Keratinocyte (primary cell): ENCODE measurements at regions not wholly inside any gene's neighbourhood (a gene's known extent, or its start where the extent isn't known, plus 50 kb on each side); places are given as distances from the start of the nearest gene placed in this dataset.
"Not testable (repeated sequence)": the region's sequence is repeated elsewhere in the genome, so short reads cannot be mapped to it uniquely, and the experiment has no call there.

Source experiments
- DNase-seq: peaks from one replicate; pipeline ENCODE4 v3.0.0-alpha.2; 2011; ENCODE audit warnings: low read depth, missing footprints, low spot score
- FAIRE-seq: peaks from 2 replicates; lab custom pipeline; 2011; peaks lifted over from hg19 to GRCh38; lab: Jason Lieb, UNC
- H2AFZ ChIP-seq: 2 replicates; pipeline ENCODE4 v1.6.0; 2012; ENCODE audit warnings: low read length, control low read depth, inconsistent platforms; ENCODE audit not compliant: control insufficient read depth
- H3K27ac ChIP-seq: 2 replicates; pipeline ENCODE4 v1.5.1; 2011; ENCODE audit warnings: low read length; ENCODE audit not compliant: control insufficient read depth, insufficient read depth
- H3K27me3 ChIP-seq: 3 replicates; pipeline ENCODE4 v1.6.0; 2011; ENCODE audit warnings: low read length; ENCODE audit not compliant: control insufficient read depth, insufficient read depth; ENCODE audit errors: extremely low read depth
- H3K36me3 ChIP-seq, 2 experiments: 2 replicates in 1 of 2; 3 replicates in 1 of 2; pipeline ENCODE4 v1.5.1; 2011; ENCODE audit warnings: low read length in 2 of 2, mild to moderate bottlenecking in 1 of 2; ENCODE audit not compliant: control insufficient read depth in 2 of 2, insufficient read depth in 2 of 2; ENCODE audit errors: extremely low read depth in 1 of 2
- H3K4me1 ChIP-seq: 3 replicates; pipeline ENCODE4 v1.5.1; 2011; ENCODE audit warnings: low read length; ENCODE audit not compliant: control insufficient read depth, insufficient read depth; ENCODE audit errors: extremely low read depth
- H3K4me2 ChIP-seq: 3 replicates; pipeline ENCODE4 v1.6.0; 2011; ENCODE audit warnings: low read depth, low read length; ENCODE audit not compliant: control insufficient read depth, insufficient read depth; ENCODE audit errors: extremely low read depth
- H3K4me3 ChIP-seq, 3 experiments: fragments of 200-600 bp in 1 of 3; sonication (generic) in 1 of 3; 2 replicates in 2 of 3; 3 replicates in 1 of 3; pipeline ENCODE4 v1.5.1; 2011 to 2016; ENCODE audit warnings: low read length in 3 of 3, mild to moderate bottlenecking in 3 of 3, control low read depth in 2 of 3, inconsistent platforms in 1 of 3, low read depth in 1 of 3, mixed read lengths in 1 of 3, mixed run types in 1 of 3, moderate library complexity in 1 of 3; ENCODE audit not compliant: control insufficient read depth in 2 of 3, insufficient read depth in 2 of 3; ENCODE audit errors: extremely low read depth in 1 of 3
- H3K79me2 ChIP-seq: 2 replicates; pipeline ENCODE4 v1.6.0; 2012; ENCODE audit warnings: low read length; ENCODE audit not compliant: control insufficient read depth, insufficient read depth
- H3K9ac ChIP-seq: 3 replicates; pipeline ENCODE4 v1.6.0; 2011; ENCODE audit warnings: low read length; ENCODE audit not compliant: control insufficient read depth, insufficient read depth; ENCODE audit errors: extremely low read depth
- H3K9me1 ChIP-seq: 3 replicates; pipeline ENCODE4 v1.6.0; 2011; ENCODE audit warnings: low read length; ENCODE audit not compliant: control insufficient read depth, insufficient read depth; ENCODE audit errors: extremely low read depth
- H3K9me3 ChIP-seq: 2 replicates; pipeline ENCODE4 v1.5.1; 2012; ENCODE audit warnings: low read depth, low read length; ENCODE audit not compliant: control insufficient read depth
- H4K20me1 ChIP-seq: 3 replicates; pipeline ENCODE4 v1.6.0; 2011; ENCODE audit warnings: low read length; ENCODE audit not compliant: control insufficient read depth, insufficient read depth; ENCODE audit errors: extremely low read depth
- CTCF ChIP-seq, 3 experiments: IDR thresholded peaks in 1 of 3; conservative IDR thresholded peaks in 1 of 3; optimal IDR thresholded peaks in 1 of 3; 2 replicates in 2 of 3; 3 replicates in 1 of 3; pipeline versions ENCODE3 to v1.5.1; 2011; ENCODE audit warnings: low read length in 3 of 3, mild to moderate bottlenecking in 3 of 3, moderate library complexity in 2 of 3, control low read depth in 1 of 3, inconsistent platforms in 1 of 3; ENCODE audit not compliant: insufficient read depth in 2 of 3; ENCODE audit errors: extremely low read depth in 1 of 3
- EZH2 ChIP-seq: IDR thresholded peaks from one replicate; pipeline ENCODE4 v1.6.1; 2012; ENCODE audit warnings: inconsistent platforms, mild to moderate bottlenecking, low read length, moderate library complexity
- dilution Hi-C: fragments of 300-500 bp; cut with MboI; formaldehyde crosslinking; loops from one replicate; pipeline ENCODE4 v1.7.0; 2020; ENCODE audit warnings: low sequenced_read_pairs; ENCODE audit not compliant: extremely low pct_ligation_motif_present

DNA sequence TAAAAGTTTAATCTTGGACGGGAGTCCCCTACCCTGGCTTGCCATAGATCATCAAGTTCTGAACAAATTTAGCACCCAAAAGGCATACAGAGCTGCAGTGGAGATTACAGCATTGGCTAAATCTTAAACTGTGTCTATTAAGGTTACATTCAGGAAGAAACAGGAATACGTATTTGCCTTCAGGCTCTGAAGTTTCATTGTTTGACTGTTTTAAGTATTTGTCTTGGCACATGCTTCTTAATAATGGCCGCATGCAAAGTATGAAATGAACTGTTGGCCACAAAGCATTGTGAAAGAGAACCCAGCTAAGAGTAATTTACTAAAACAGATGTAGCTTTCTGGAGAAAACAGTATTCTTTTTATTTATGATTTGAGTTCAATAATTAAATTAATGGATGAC, 63.9 kb upstream of the CNEP1R1 start:
- FAIRE-seq: no peak
- DNase-seq: no peak
- no peak overlapping the region for H3K27ac ChIP-seq
- no peaks in the 10 kb centered on the region for H4K20me1 ChIP-seq
- no peaks in the 10 kb centered on the region for H3K9me1 ChIP-seq
- no peaks in the 10 kb centered on the region for H3K79me2 ChIP-seq
- no peaks in the 10 kb centered on the region for H3K27me3 ChIP-seq
- no peak for TF ChIP-seq EZH2
- TF ChIP-seq CTCF (optimal IDR thresholded peaks at IDR 0.05 in 1 of 3, IDR thresholded peaks at IDR 0.05 in 1 of 3, conservative IDR thresholded peaks at IDR 0.05 in 1 of 3; ENCODE audit: extremely low read depth in 1 of 3, insufficient read depth in 2 of 3, low read length in 3 of 3): no peak
- no peak overlapping the region for H3K9ac ChIP-seq
- H2AFZ ChIP-seq: no peak overlapping the region
- H3K4me3 ChIP-seq: no peak overlapping the region
- H3K36me3 ChIP-seq: no peaks in the 10 kb centered on the region
- dilution Hi-C loops: no loop called here
- H3K9me3 ChIP-seq: no peaks in the 10 kb centered on the region
- H3K4me1 ChIP-seq: no peaks in the 10 kb centered on the region
- no peak overlapping the region for H3K4me2 ChIP-seq

- H3K4me3 ChIP-seq, H3K4me1 ChIP-seq, dilution Hi-C loops, H3K36me3 ChIP-seq, H3K4me2 ChIP-seq, H2AFZ ChIP-seq, H4K20me1 ChIP-seq, H3K9me1 ChIP-seq, H3K27me3 ChIP-seq, H3K9me3 ChIP-seq, DNase-seq, H3K79me2 ChIP-seq, FAIRE-seq, H3K9ac ChIP-seq, H3K27ac ChIP-seq: not testable (repeated sequence)
These were observed 62.5 kb upstream of the CNEP1R1 start for GRCh38 chr16:49962566-49962965.

GRCh38 chr16:49964316-49964715, 60.7 kb upstream of the CNEP1R1 start:
- FAIRE-seq (no peak), DNase-seq (no peak)
- no peaks in the 10 kb centered on the region for H3K36me3 ChIP-seq
- H3K9me3 ChIP-seq: no peaks in the 10 kb centered on the region
- H2AFZ ChIP-seq: no peak overlapping the region
- TF ChIP-seq CTCF (optimal IDR thresholded peaks at IDR 0.05 in 1 of 3, IDR thresholded peaks at IDR 0.05 in 1 of 3, conservative IDR thresholded peaks at IDR 0.05 in 1 of 3; ENCODE audit: extremely low read depth in 1 of 3, insufficient read depth in 2 of 3, low read length in 3 of 3) (no peak), EZH2 (no peak)
- no peaks in the 10 kb centered on the region for H3K79me2 ChIP-seq
- H3K4me2 ChIP-seq: no peak overlapping the region
- H3K9me1 ChIP-seq: no peaks in the 10 kb centered on the region
- no peaks in the 10 kb centered on the region for H4K20me1 ChIP-seq
- no peaks in the 10 kb centered on the region for H3K4me1 ChIP-seq
- no peak overlapping the region for H3K4me3 ChIP-seq
- dilution Hi-C loops: no loop called here
- no peak overlapping the region for H3K27ac ChIP-seq
- no peak overlapping the region for H3K9ac ChIP-seq
- peaks cover 2% of the 10 kb centered on the region for H3K27me3 ChIP-seq
